ENCODE measurements at regions not wholly inside any gene's neighbourhood (a gene's known extent, or its start where the extent isn't known, plus 50 kb on each side); places are given as distances from the start of the nearest gene placed in this dataset.

- TF ChIP-seq YY1 (IDR thresholded peaks at IDR 0.05; ENCODE audit: insufficient read depth, insufficient replicate concordance, low read depth, low read length) = no peak
- no peak for TF ChIP-seq SMC3 (IDR thresholded peaks at IDR 0.05; ENCODE audit: low read length)
Observed at GRCh38 chr10:62960416-62960815, 144.2 kb upstream of the EGR2 start.
